ENCODE measurements at regions not wholly inside any gene's neighbourhood (a gene's known extent, or its start where the extent isn't known, plus 50 kb on each side); places are given as distances from the start of the nearest gene placed in this dataset.

DNA sequence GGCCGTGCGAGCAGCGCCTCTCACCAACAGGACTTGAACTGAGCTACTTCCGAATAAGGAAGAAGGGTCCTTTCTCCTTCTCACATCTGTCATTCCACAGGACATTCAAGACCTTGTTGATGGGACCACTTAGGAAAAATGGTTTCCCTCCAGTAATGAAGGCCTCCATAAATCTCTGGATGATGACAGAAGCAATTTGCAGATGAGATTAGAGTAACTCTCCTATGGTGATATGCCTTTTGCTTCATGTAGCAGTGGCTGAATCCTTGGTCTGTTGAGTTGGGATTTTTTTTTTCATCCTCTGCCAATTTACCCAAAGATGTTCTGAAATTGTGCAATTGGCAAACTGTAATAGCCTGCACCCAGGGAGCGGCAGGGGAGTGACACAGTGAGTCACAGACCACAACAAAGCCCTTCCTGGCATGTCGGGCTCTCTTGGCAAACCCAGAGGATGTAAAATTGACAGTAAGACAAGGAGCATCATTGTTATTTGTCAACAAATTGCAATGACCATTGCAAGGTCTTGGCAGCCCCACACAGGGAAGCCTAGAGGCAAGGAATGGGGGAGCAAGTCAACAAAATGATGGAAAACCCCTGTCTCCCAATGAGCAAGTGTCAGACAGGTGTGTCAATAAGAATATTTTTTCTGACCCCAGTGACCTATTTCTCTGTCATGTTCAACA is 275.9 kb downstream of the ACTL7B start:
- TF ChIP-seq, protein P1, sequence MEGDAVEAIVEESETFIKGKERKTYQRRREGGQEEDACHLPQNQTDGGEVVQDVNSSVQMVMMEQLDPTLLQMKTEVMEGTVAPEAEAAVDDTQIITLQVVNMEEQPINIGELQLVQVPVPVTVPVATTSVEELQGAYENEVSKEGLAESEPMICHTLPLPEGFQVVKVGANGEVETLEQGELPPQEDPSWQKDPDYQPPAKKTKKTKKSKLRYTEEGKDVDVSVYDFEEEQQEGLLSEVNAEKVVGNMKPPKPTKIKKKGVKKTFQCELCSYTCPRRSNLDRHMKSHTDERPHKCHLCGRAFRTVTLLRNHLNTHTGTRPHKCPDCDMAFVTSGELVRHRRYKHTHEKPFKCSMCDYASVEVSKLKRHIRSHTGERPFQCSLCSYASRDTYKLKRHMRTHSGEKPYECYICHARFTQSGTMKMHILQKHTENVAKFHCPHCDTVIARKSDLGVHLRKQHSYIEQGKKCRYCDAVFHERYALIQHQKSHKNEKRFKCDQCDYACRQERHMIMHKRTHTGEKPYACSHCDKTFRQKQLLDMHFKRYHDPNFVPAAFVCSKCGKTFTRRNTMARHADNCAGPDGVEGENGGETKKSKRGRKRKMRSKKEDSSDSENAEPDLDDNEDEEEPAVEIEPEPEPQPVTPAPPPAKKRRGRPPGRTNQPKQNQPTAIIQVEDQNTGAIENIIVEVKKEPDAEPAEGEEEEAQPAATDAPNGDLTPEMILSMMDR (conservative IDR thresholded peaks at IDR 0.05; ENCODE audit: low read depth, low read length) = no peak
- TF ChIP-seq, protein P2, sequence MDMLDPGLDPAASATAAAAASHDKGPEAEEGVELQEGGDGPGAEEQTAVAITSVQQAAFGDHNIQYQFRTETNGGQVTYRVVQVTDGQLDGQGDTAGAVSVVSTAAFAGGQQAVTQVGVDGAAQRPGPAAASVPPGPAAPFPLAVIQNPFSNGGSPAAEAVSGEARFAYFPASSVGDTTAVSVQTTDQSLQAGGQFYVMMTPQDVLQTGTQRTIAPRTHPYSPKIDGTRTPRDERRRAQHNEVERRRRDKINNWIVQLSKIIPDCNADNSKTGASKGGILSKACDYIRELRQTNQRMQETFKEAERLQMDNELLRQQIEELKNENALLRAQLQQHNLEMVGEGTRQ (IDR thresholded peaks at IDR 0.05; ENCODE audit: low read depth, low read length) = no peak
- TF ChIP-seq CEBPB (IDR thresholded peaks at IDR 0.05; ENCODE audit: low read depth, low read length) = no peak
